Trophoblast cell (in vitro differentiated cells and primary cell): ENCODE measurements at regions not wholly inside any gene's neighbourhood (a gene's known extent, or its start where the extent isn't known, plus 50 kb on each side); places are given as distances from the start of the nearest gene placed in this dataset.

Experiments used
- DNase-seq, 2 donors: peaks; one replicate each; pipeline ENCODE4 v3.0.0-alpha.2; 2016
- H2AFZ ChIP-seq: 2 replicates; pipeline ENCODE4 v1.6.1; 2013; ENCODE audit warnings: low read length, moderate library complexity, mild to moderate bottlenecking; ENCODE audit not compliant: insufficient read depth, poor library complexity
- H2AK5ac ChIP-seq: 2 replicates; pipeline ENCODE4 v1.6.1; 2013; ENCODE audit warnings: mild to moderate bottlenecking, low read length
- H2BK120ac ChIP-seq: 2 replicates; pipeline ENCODE4 v1.6.1; 2013; ENCODE audit warnings: low read length, mild to moderate bottlenecking, moderate library complexity; ENCODE audit not compliant: insufficient read depth, poor library complexity
- H2BK12ac ChIP-seq: 2 replicates; pipeline ENCODE4 v1.6.1; 2013; ENCODE audit warnings: mild to moderate bottlenecking, low read length, moderate library complexity
- H2BK5ac ChIP-seq: 2 replicates; pipeline ENCODE4 v1.6.1; 2013; ENCODE audit warnings: low read length, low read depth, moderate library complexity, mild to moderate bottlenecking; ENCODE audit not compliant: poor library complexity
- H3K14ac ChIP-seq: 2 replicates; pipeline ENCODE4 v1.6.1; 2013; ENCODE audit warnings: mild to moderate bottlenecking, low read length
- H3K18ac ChIP-seq: 2 replicates; pipeline ENCODE4 v1.6.1; 2013; ENCODE audit warnings: mild to moderate bottlenecking, low read length
- H3K23ac ChIP-seq: 2 replicates; pipeline ENCODE4 v1.6.1; 2013; ENCODE audit warnings: low read length
- H3K27ac ChIP-seq: 2 replicates; pipeline ENCODE4 v1.5.1; 2013; ENCODE audit warnings: low read depth, mild to moderate bottlenecking, inconsistent platforms, low read length, moderate library complexity
- H3K27me3 ChIP-seq: 2 replicates; pipeline ENCODE4 v1.6.1; 2013; ENCODE audit warnings: inconsistent platforms, mild to moderate bottlenecking, low read length, moderate library complexity; ENCODE audit not compliant: insufficient read depth
- H3K36me3 ChIP-seq, 2 experiments: 1 replicate in 1 of 2; 2 replicates in 1 of 2; pipeline ENCODE4 v1.6.1; 2013; ENCODE audit warnings: low read length in 2 of 2, mild to moderate bottlenecking in 2 of 2, moderate library complexity in 1 of 2; ENCODE audit not compliant: insufficient read depth in 2 of 2, control insufficient read depth in 1 of 2
- H3K4ac ChIP-seq: 2 replicates; pipeline ENCODE4 v1.6.1; 2013; ENCODE audit warnings: low read depth, mild to moderate bottlenecking, low read length, moderate library complexity
- H3K4me1 ChIP-seq, 2 experiments: 1 replicate in 1 of 2; 2 replicates in 1 of 2; pipeline ENCODE4 v1.6.1; 2013; ENCODE audit warnings: low read length in 2 of 2, mild to moderate bottlenecking in 2 of 2, moderate library complexity in 1 of 2; ENCODE audit not compliant: insufficient read depth in 2 of 2, control insufficient read depth in 1 of 2
- H3K4me2 ChIP-seq: 2 replicates; pipeline ENCODE4 v1.6.1; 2013; ENCODE audit warnings: inconsistent platforms, mild to moderate bottlenecking, low read length, moderate library complexity
- H3K4me3 ChIP-seq: 2 replicates; pipeline ENCODE4 v1.5.1; 2013; ENCODE audit warnings: mild to moderate bottlenecking, low read depth, low read length, inconsistent platforms
- H3K79me1 ChIP-seq: one replicate; pipeline ENCODE4 v1.6.1; 2013; ENCODE audit warnings: low read length
- H3K79me2 ChIP-seq: 2 replicates; pipeline ENCODE4 v1.6.1; 2013; ENCODE audit warnings: low read length, mild to moderate bottlenecking; ENCODE audit not compliant: control insufficient read depth, insufficient read depth, poor library complexity
- H3K9ac ChIP-seq: 2 replicates; pipeline ENCODE4 v1.6.1; 2013; ENCODE audit warnings: mild to moderate bottlenecking, low read length
- H3K9me3 ChIP-seq: 2 replicates; pipeline ENCODE4 v1.6.1; 2013; ENCODE audit warnings: low read depth, mild to moderate bottlenecking, control low read depth, inconsistent platforms, low read length; ENCODE audit not compliant: insufficient read depth
- H4K12ac ChIP-seq: 2 replicates; pipeline ENCODE4 v1.6.1; 2013; ENCODE audit warnings: low read depth, mild to moderate bottlenecking, low read length, moderate library complexity
- H4K8ac ChIP-seq: 2 replicates; pipeline ENCODE4 v1.6.1; 2013; ENCODE audit warnings: low read depth, mild to moderate bottlenecking, low read length, moderate library complexity
- H4K91ac ChIP-seq: one replicate; pipeline ENCODE4 v1.6.1; 2013; ENCODE audit warnings: low read depth, mild to moderate bottlenecking, low read length, moderate library complexity
- WGBS: extraction: QIAGEN DNeasy Blood & Tissue Kit; methylation state at CpG from one replicate; pipeline ENCODE4 v1.1.7; 2013; ENCODE audit warnings: missing lambda C conversion rate; ENCODE audit not compliant: insufficient read length, insufficient coverage; ENCODE audit errors: extremely low coverage; 5-methylcytosine and 5-hydroxymethylcytosine counted together

GRCh38 chr6:163665464-163665863 is 250.9 kb downstream of the QKI start:
- Histone ChIP-seq H2BK12ac (no peak overlapping the region), H4K91ac (no peak overlapping the region), H3K14ac (no peak overlapping the region), H3K4ac (no peak overlapping the region), H2BK5ac (no peak overlapping the region), H3K18ac (no peak overlapping the region), H3K4me2 (no peak overlapping the region), H3K36me3 (no peaks in the 10 kb centered on the region), H3K79me2 (no peaks in the 10 kb centered on the region), H2AFZ (no peak overlapping the region), H4K8ac (no peak overlapping the region), H3K27me3 (no peaks in the 10 kb centered on the region), H3K23ac (peak overlapping the region; percentile 2), H3K27ac (no peak overlapping the region), H3K9ac (no peak overlapping the region), H2AK5ac (no peak overlapping the region), H3K9me3 (no peaks in the 10 kb centered on the region), H3K4me1 (no peaks in the 10 kb centered on the region), H2BK120ac (no peak overlapping the region), H3K79me1 (no peaks in the 10 kb centered on the region), H4K12ac (no peak overlapping the region), H3K4me3 (no peak overlapping the region)
- no peak for DNase-seq
- no CpG with 5 or more reads among the region's 1 CpG for WGBS

GRCh38 chr6:163663575-163663974 is 249.1 kb downstream of the QKI start:
- Histone ChIP-seq H3K79me1 (no peaks in the 10 kb centered on the region), H2AK5ac (no peak overlapping the region), H3K9me3 (no peaks in the 10 kb centered on the region), H3K27me3 (no peaks in the 10 kb centered on the region), H3K4me3 (no peak overlapping the region), H3K14ac (no peak overlapping the region), H4K8ac (no peak overlapping the region), H3K36me3 (no peaks in the 10 kb centered on the region), H3K23ac (no peak overlapping the region), H3K9ac (no peak overlapping the region), H3K4me2 (no peak overlapping the region), H4K12ac (no peak overlapping the region), H3K27ac (no peak overlapping the region), H2BK120ac (no peak overlapping the region), H3K4me1 (no peaks in the 10 kb centered on the region), H3K4ac (no peak overlapping the region), H2BK5ac (no peak overlapping the region), H3K18ac (no peak overlapping the region), H4K91ac (no peak overlapping the region), H2AFZ (no peak overlapping the region), H2BK12ac (no peak overlapping the region), H3K79me2 (no peaks in the 10 kb centered on the region)
- no peak for DNase-seq
- no CpG with 5 or more reads among the region's 7 CpGs for WGBS

- WGBS = no CpG with 5 or more reads among the region's 16 CpGs
Measured at GRCh38 chr6:163662604-163663225, 248.2 kb downstream of the QKI start.

GRCh38 chr6:163661272-163661671 is 246.8 kb downstream of the QKI start:
- Histone ChIP-seq H3K4me3 (peak overlapping the region; percentile 15), H3K9ac (no peak overlapping the region), H2AK5ac (no peak overlapping the region), H4K8ac (no peak overlapping the region), H3K14ac (no peak overlapping the region), H3K79me1 (no peaks in the 10 kb centered on the region), H4K12ac (no peak overlapping the region), H3K4me2 (no peak overlapping the region), H3K4me1 (no peaks in the 10 kb centered on the region), H3K27me3 (no peaks in the 10 kb centered on the region), H3K9me3 (no peaks in the 10 kb centered on the region), H3K36me3 (no peaks in the 10 kb centered on the region), H3K18ac (no peak overlapping the region), H2BK120ac (no peak overlapping the region), H2BK12ac (no peak overlapping the region), H3K23ac (no peak overlapping the region), H4K91ac (no peak overlapping the region), H3K4ac (no peak overlapping the region), H2AFZ (no peak overlapping the region), H3K79me2 (no peaks in the 10 kb centered on the region), H2BK5ac (no peak overlapping the region), H3K27ac (no peak overlapping the region)
- peak; percentile 20 to 27 for DNase-seq
- whole genome bisulfite sequencing = no CpG with 5 or more reads among the region's 1 CpG

More at GRCh38 chr6:163662604-163663225, 248.2 kb downstream of the QKI start:
- no peak overlapping the region for H2BK120ac ChIP-seq
- no peak overlapping the region for H3K18ac ChIP-seq
- H2AK5ac ChIP-seq = no peak overlapping the region
- DNase-seq = peak; percentile 54 to 60
- no peaks in the 10 kb centered on the region for H3K36me3 ChIP-seq
- no peaks in the 10 kb centered on the region for H3K79me2 ChIP-seq
- H3K9me3 ChIP-seq = no peaks in the 10 kb centered on the region
- no peak overlapping the region for H3K4me3 ChIP-seq
- H3K4me2 ChIP-seq = no peak overlapping the region
- no peak overlapping the region for H3K9ac ChIP-seq
- no peak overlapping the region for H2BK5ac ChIP-seq
- no peaks in the 10 kb centered on the region for H3K27me3 ChIP-seq
- H4K12ac ChIP-seq = no peak overlapping the region
- H2BK12ac ChIP-seq = no peak overlapping the region
- no peak overlapping the region for H3K4ac ChIP-seq
- H4K8ac ChIP-seq = no peak overlapping the region
- no peak overlapping the region for H3K23ac ChIP-seq
- H2AFZ ChIP-seq = no peak overlapping the region
- H3K79me1 ChIP-seq = no peaks in the 10 kb centered on the region
- no peak overlapping the region for H3K14ac ChIP-seq
- H3K27ac ChIP-seq = no peak overlapping the region
- H3K4me1 ChIP-seq = no peaks in the 10 kb centered on the region
- no peak overlapping the region for H4K91ac ChIP-seq
